ENCODE measurements at regions not wholly inside any gene's neighbourhood (a gene's known extent, or its start where the extent isn't known, plus 50 kb on each side); places are given as distances from the start of the nearest gene placed in this dataset.

DNA sequence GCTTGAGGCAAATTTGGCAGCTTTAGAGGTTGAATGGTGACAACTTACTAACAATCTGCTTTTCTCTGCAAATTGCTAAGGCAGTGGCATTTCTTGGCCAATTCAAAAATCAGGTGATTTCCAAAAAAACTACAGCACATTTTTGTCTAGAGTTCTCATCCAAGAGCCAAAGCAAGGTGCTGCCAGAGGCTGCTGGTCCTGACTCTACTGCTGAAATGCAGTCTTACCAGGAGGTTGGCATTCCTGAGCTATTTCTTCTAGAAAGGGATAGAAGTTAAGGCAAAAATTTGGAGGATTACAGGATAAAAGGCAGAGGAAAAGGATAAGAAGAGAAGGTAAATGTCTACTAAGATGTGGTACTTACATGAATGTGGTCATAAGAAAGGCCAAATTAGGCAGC, 75.6 kb downstream of the COX18 start:
- no peaks in the 10 kb centered on the region for H3K27me3 ChIP-seq (ENCODE audit: control insufficient read depth, insufficient read depth, low read length)
- no peak overlapping the region for H3K4ac ChIP-seq (ENCODE audit: low read depth, low read length)
- H2AK5ac ChIP-seq (ENCODE audit: low read depth, low read length) = no peak overlapping the region
- no peak overlapping the region for H2AFZ ChIP-seq (replicated peaks; ENCODE audit: low read length, poor library complexity)
- dilution Hi-C loops (cut with HindIII; ENCODE audit: low sequenced_read_pairs, unreplicated experiment) = no loop called here
- H4K91ac ChIP-seq (ENCODE audit: insufficient read depth, low read depth, low read length) = no peak overlapping the region
- H3K18ac ChIP-seq (ENCODE audit: low read depth, low read length) = no peak overlapping the region
- no peak overlapping the region for H4K8ac ChIP-seq (ENCODE audit: low read depth in 2 of 2, low read length in 2 of 2)
- TF ChIP-seq BHLHE40 (IDR thresholded peaks at IDR 0.05; ENCODE audit: low read depth, low read length) (no peak), CHD1 (IDR thresholded peaks at IDR 0.05; ENCODE audit: low read depth, low read length) (no peak), NFE2L2 (IDR thresholded peaks at IDR 0.05; ENCODE audit: low read depth, low read length) (no peak), FOS (IDR thresholded peaks at IDR 0.05; ENCODE audit: low read depth, low read length) (no peak), SMC3 (IDR thresholded peaks at IDR 0.05; ENCODE audit: low read depth, low read length) (no peak)
- TF ChIP-seq, protein P1, sequence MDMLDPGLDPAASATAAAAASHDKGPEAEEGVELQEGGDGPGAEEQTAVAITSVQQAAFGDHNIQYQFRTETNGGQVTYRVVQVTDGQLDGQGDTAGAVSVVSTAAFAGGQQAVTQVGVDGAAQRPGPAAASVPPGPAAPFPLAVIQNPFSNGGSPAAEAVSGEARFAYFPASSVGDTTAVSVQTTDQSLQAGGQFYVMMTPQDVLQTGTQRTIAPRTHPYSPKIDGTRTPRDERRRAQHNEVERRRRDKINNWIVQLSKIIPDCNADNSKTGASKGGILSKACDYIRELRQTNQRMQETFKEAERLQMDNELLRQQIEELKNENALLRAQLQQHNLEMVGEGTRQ (IDR thresholded peaks at IDR 0.05; ENCODE audit: low read depth, low read length) = no peak
- intact Hi-C loops (cut with micrococcal nuclease) = no loop called here
- H3K36me3 ChIP-seq (ENCODE audit: control insufficient read depth, insufficient read depth, low read length) = no peaks in the 10 kb centered on the region
- no peaks in the 10 kb centered on the region for H3K79me1 ChIP-seq (ENCODE audit: low read depth in 1 of 2, low read length in 2 of 2)
- H2BK20ac ChIP-seq (ENCODE audit: low read depth, low read length) = no peak overlapping the region
- H2AK9ac ChIP-seq (replicated peaks; ENCODE audit: low read depth, low read length, poor library complexity) = no peak overlapping the region
- no peak overlapping the region for H2BK120ac ChIP-seq (ENCODE audit: low read depth, low read length)
- no peak overlapping the region for H3K27ac ChIP-seq (ENCODE audit: insufficient read depth, low read length)
- no peak overlapping the region for H3K23ac ChIP-seq (ENCODE audit: low read depth, low read length)
- ChIA-PET POLR2A (ENCODE audit: unreplicated experiment) (no interaction called here), CTCF (no interaction called here)
- in situ Hi-C loops (cut with MboI; ENCODE audit: low sequenced_read_pairs) = no loop called here
- ATAC-seq (ENCODE audit: low read depth) = no peak
- no peaks in the 10 kb centered on the region for H4K20me1 ChIP-seq (ENCODE audit: insufficient read depth, low read length)
- H3K4me2 ChIP-seq (ENCODE audit: low read depth, low read length) = no peak overlapping the region
- no peak overlapping the region for H2BK15ac ChIP-seq (ENCODE audit: low read depth, low read length)
- no peak overlapping the region for H3K56ac ChIP-seq (ENCODE audit: extremely low read depth, insufficient read depth, low read length)
- no TSS peak for BruUV-seq (replicated peaks)
- no peak overlapping the region for H3K14ac ChIP-seq (replicated peaks; ENCODE audit: low read depth, low read length)
- H3K9me1 ChIP-seq (ENCODE audit: insufficient read depth, low read length) = no peaks in the 10 kb centered on the region
- H3K4me3 ChIP-seq (ENCODE audit: insufficient read depth, low read depth, low read length) = no peak overlapping the region
- H3K9me3 ChIP-seq (ENCODE audit: control insufficient read depth, insufficient read depth, low read length) = no peaks in the 10 kb centered on the region
- H2BK5ac ChIP-seq (ENCODE audit: low read depth, low read length, poor library complexity, severe bottlenecking) = no peak overlapping the region
- no peaks in the 10 kb centered on the region for H3K4me1 ChIP-seq (ENCODE audit: control insufficient read depth, insufficient read depth, low read length)
- H4K5ac ChIP-seq (ENCODE audit: low read depth, low read length) = no peak overlapping the region
- no peak for DNase-seq
- no peak overlapping the region for H3K9ac ChIP-seq (ENCODE audit: low read depth, low read length)

All from IMR-90 (cell line).